GM12878 (cell line): ENCODE measurements at regions not wholly inside any gene's neighbourhood (a gene's known extent, or its start where the extent isn't known, plus 50 kb on each side); places are given as distances from the start of the nearest gene placed in this dataset.

Source experiments
- KDM1A ChIP-seq: fragments of 200-600 bp; sonication (generic); IDR thresholded peaks from 2 replicates; pipeline ENCODE4 v1.6.1; 2016; ENCODE audit warnings: borderline replicate concordance
- PML ChIP-seq: IDR thresholded peaks from 2 replicates; pipeline ENCODE4 v1.6.1; 2012; ENCODE audit warnings: low read length, inconsistent platforms
- SIX5 ChIP-seq: IDR thresholded peaks from 2 replicates; pipeline ENCODE4 v1.6.1; 2011; ENCODE audit warnings: mild to moderate bottlenecking, low read depth, low read length, moderate library complexity; ENCODE audit not compliant: severe bottlenecking
- SREBF2 ChIP-seq: IDR thresholded peaks from 2 replicates; pipeline ENCODE4 v1.6.1; 2012; ENCODE audit warnings: mild to moderate bottlenecking, low read length
- TCF3 ChIP-seq: IDR thresholded peaks from 2 replicates; pipeline ENCODE4 v1.6.1; 2012; ENCODE audit warnings: low read depth, mild to moderate bottlenecking, low read length, borderline replicate concordance; ENCODE audit not compliant: insufficient read depth
- ZBED1 ChIP-seq: IDR thresholded peaks from 2 replicates; pipeline ENCODE4 v1.6.1; 2016; ENCODE audit warnings: borderline replicate concordance
- TF ChIP-seq, protein P1 (sequence below): fragments of 450-650 bp; formaldehyde crosslinking; IDR thresholded peaks from 2 replicates; pipeline ENCODE4 v1.4.0; 2020; ENCODE audit warnings: mild to moderate bottlenecking, moderate library complexity
- TF ChIP-seq, protein P2 (sequence below): IDR thresholded peaks from 2 replicates; pipeline ENCODE4 v1.6.1; 2011; ENCODE audit warnings: borderline replicate concordance, low read depth, mild to moderate bottlenecking, moderate library complexity, mixed read lengths, low read length; ENCODE audit not compliant: insufficient read depth; ENCODE audit errors: extremely low read length
- TF ChIP-seq, protein P3 (sequence below): fragments of 450-650 bp; IDR thresholded peaks from 2 replicates; pipeline ENCODE4 v1.6.1; 2016; ENCODE audit warnings: mild to moderate bottlenecking
- TF ChIP-seq, protein P4 (sequence below): fragments of 450-650 bp; conservative IDR thresholded peaks from 2 replicates; pipeline ENCODE4 v1.6.1; 2017; ENCODE audit warnings: mild to moderate bottlenecking, moderate library complexity

DNA sequence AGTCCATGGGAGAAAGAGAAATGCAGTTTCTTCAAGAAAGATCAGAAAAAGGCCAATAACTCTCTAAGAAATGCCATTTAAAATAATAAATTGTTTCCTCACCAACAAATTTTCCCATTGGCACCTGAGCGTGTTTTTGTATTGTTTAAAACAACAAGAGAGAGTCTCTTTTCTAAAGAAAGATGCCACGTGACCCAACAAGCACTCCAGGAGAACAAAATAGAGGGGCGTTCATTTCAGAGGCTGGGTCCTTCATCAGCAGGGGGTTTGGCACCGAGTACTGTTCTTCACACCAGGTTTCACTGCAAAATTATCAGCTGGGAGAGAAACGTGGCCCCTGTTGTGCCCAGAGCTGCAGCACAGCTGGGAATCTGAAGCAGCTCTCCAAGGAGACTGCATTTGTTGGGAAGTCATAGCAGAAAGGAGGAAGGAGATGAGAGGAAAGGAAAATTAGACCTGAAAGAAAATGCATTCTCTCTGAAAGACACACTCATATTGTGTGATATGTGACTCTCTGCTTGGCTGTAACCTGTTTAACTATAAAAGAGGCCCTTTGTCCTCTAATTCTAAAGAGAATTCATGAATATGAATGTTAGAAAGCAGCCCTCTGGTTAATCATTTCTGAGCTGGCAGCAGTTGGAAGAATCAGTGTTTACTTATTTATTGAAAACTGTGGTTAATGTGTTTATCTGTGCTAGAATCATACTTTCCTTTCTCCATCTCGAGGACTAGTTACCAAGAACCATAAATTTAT is 205.3 kb upstream of the CDH20 start (continued):
- TF ChIP-seq, protein P1, sequence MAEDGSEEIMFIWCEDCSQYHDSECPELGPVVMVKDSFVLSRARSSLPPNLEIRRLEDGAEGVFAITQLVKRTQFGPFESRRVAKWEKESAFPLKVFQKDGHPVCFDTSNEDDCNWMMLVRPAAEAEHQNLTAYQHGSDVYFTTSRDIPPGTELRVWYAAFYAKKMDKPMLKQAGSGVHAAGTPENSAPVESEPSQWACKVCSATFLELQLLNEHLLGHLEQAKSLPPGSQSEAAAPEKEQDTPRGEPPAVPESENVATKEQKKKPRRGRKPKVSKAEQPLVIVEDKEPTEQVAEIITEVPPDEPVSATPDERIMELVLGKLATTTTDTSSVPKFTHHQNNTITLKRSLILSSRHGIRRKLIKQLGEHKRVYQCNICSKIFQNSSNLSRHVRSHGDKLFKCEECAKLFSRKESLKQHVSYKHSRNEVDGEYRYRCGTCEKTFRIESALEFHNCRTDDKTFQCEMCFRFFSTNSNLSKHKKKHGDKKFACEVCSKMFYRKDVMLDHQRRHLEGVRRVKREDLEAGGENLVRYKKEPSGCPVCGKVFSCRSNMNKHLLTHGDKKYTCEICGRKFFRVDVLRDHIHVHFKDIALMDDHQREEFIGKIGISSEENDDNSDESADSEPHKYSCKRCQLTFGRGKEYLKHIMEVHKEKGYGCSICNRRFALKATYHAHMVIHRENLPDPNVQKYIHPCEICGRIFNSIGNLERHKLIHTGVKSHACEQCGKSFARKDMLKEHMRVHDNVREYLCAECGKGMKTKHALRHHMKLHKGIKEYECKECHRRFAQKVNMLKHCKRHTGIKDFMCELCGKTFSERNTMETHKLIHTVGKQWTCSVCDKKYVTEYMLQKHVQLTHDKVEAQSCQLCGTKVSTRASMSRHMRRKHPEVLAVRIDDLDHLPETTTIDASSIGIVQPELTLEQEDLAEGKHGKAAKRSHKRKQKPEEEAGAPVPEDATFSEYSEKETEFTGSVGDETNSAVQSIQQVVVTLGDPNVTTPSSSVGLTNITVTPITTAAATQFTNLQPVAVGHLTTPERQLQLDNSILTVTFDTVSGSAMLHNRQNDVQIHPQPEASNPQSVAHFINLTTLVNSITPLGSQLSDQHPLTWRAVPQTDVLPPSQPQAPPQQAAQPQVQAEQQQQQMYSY = no peak
- TF ChIP-seq, protein P2, sequence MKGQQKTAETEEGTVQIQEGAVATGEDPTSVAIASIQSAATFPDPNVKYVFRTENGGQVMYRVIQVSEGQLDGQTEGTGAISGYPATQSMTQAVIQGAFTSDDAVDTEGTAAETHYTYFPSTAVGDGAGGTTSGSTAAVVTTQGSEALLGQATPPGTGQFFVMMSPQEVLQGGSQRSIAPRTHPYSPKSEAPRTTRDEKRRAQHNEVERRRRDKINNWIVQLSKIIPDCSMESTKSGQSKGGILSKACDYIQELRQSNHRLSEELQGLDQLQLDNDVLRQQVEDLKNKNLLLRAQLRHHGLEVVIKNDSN = no peak
- TF ChIP-seq KDM1A (no peak), SREBF2 (no peak), PML (no peak), TCF3 (no peak), SIX5 (no peak), ZBED1 (no peak)
- TF ChIP-seq, protein P3, sequence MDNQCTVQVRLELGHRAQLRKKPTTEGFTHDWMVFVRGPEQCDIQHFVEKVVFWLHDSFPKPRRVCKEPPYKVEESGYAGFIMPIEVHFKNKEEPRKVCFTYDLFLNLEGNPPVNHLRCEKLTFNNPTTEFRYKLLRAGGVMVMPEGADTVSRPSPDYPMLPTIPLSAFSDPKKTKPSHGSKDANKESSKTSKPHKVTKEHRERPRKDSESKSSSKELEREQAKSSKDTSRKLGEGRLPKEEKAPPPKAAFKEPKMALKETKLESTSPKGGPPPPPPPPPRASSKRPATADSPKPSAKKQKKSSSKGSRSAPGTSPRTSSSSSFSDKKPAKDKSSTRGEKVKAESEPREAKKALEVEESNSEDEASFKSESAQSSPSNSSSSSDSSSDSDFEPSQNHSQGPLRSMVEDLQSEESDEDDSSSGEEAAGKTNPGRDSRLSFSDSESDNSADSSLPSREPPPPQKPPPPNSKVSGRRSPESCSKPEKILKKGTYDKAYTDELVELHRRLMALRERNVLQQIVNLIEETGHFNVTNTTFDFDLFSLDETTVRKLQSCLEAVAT = no peak
- TF ChIP-seq, protein P4, sequence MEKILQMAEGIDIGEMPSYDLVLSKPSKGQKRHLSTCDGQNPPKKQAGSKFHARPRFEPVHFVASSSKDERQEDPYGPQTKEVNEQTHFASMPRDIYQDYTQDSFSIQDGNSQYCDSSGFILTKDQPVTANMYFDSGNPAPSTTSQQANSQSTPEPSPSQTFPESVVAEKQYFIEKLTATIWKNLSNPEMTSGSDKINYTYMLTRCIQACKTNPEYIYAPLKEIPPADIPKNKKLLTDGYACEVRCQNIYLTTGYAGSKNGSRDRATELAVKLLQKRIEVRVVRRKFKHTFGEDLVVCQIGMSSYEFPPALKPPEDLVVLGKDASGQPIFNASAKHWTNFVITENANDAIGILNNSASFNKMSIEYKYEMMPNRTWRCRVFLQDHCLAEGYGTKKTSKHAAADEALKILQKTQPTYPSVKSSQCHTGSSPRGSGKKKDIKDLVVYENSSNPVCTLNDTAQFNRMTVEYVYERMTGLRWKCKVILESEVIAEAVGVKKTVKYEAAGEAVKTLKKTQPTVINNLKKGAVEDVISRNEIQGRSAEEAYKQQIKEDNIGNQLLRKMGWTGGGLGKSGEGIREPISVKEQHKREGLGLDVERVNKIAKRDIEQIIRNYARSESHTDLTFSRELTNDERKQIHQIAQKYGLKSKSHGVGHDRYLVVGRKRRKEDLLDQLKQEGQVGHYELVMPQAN = no peak
